Activated naive CD4-positive, alpha-beta T cell treated with anti-CD3 and anti-CD28 coated beads, Interleukin-2, amount 50 U/mL, for 72 hours (primary cell): ENCODE measurements at regions not wholly inside any gene's neighbourhood (a gene's known extent, or its start where the extent isn't known, plus 50 kb on each side); places are given as distances from the start of the nearest gene placed in this dataset.

Experiments
- ATAC-seq, 2 donors: fragments of 150-1000 bp; cut with Tn5 transposase; 2 replicates each; pipeline ENCODE4 v1.10.0; 2021; ENCODE audit warnings: mild to moderate bottlenecking in 2 of 2, moderate library complexity in 2 of 2
- DNase-seq, 2 donors: peaks; one replicate each; pipeline ENCODE4 v3.0.0; 2021 to 2022; ENCODE audit warnings: low spot score in 2 of 2
- H3K27ac Mint-ChIP-seq, 2 donors: one replicate each; pipeline ENCODE4 v1.8.0; 2022; ENCODE audit warnings: mild to moderate bottlenecking in 2 of 2, mixed read lengths in 2 of 2
- H3K36me3 Mint-ChIP-seq, 2 donors: one replicate each; pipeline ENCODE4 v1.8.0; 2022; ENCODE audit warnings: mixed read lengths in 2 of 2
- H3K9me3 Mint-ChIP-seq, 2 donors: one replicate each; pipeline ENCODE4 v1.8.0; 2022; ENCODE audit warnings: mixed read lengths in 2 of 2

DNA sequence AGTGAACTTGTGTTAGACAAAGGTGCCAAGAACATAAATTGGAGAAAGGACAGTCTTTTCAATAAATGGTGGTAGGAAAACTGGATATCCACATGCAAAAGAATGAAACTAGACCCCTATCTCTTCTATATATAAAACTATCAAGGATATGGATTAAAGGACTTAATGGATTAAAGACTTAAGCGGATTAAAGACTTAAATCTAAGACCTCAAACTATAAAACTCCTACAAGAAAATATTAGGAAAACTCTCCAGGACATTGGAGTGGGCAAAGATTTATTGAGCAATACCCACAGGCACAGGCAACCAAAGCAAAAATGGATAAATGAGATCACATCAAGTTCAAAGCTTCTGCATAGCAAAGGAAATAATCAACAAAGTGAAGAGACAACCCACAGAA is 242.9 kb upstream of the MEOX2 start:
- ATAC-seq = no peak
- H3K9me3 Mint-ChIP-seq = peaks cover 6 to 9% of the 10 kb centered on the region in 2 donors
- peaks cover 0 to 4% of the 10 kb centered on the region in 2 donors for H3K36me3 Mint-ChIP-seq

GRCh38 chr7:15925608-15926007 is 239.1 kb upstream of the MEOX2 start:
- no peak for DNase-seq
- Mint-ChIP-seq H3K36me3 (peaks cover 0 to 4% of the 10 kb centered on the region in 2 donors), H3K9me3 (peaks cover 10 to 13% of the 10 kb centered on the region in 2 donors), H3K27ac (no peak overlapping the region)
- ATAC-seq = peak in 1 of 2 donors; percentile 51

More for the DNA sequence above, 242.9 kb upstream of the MEOX2 start:
- DNase-seq = no peak
- H3K27ac Mint-ChIP-seq = no peak overlapping the region

- Mint-ChIP-seq H3K36me3 (peaks cover 0 to 4% of the 10 kb centered on the region in 2 donors), H3K9me3 (peaks cover 10 to 13% of the 10 kb centered on the region in 2 donors), H3K27ac (no peak overlapping the region)
- no peak for DNase-seq
- ATAC-seq = no peak
These were observed 238.4 kb upstream of the MEOX2 start for GRCh38 chr7:15924910-15925309.

- Mint-ChIP-seq H3K9me3 (peaks cover 15 to 20% of the 10 kb centered on the region in 2 donors), H3K36me3 (peaks cover 0 to 4% of the 10 kb centered on the region in 2 donors), H3K27ac (no peak overlapping the region)
- ATAC-seq = no peak
- no peak for DNase-seq
These were observed 235.5 kb upstream of the MEOX2 start for GRCh38 chr7:15922002-15922401.

GRCh38 chr7:15921576-15921975 is 235.1 kb upstream of the MEOX2 start:
- ATAC-seq (no peak), DNase-seq (no peak)
- Mint-ChIP-seq H3K36me3 (peaks cover 0 to 4% of the 10 kb centered on the region in 2 donors), H3K9me3 (peaks cover 15 to 20% of the 10 kb centered on the region in 2 donors), H3K27ac (no peak overlapping the region)

DNA sequence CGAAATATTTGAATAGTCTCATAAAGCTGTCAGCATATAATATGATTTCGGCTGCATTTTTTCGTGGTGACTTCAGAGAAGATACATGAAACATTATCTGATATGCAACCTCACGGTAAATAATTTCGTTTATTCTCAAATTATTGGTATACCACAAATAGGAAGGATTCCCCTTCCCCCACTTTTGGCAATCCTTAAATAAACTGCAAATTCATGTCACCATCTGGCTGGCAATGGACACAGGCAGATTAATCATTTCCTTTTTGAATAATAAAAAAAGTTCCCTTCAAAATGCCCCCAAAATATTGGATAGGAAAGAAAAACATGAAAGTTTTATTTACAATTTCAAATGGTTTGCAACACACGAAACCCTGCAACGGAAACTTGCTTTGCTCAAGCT is 234.5 kb upstream of the MEOX2 start:
- ATAC-seq = no peak
- no peak overlapping the region for H3K27ac Mint-ChIP-seq
- DNase-seq = no peak
- peaks cover 15 to 20% of the 10 kb centered on the region in 2 donors for H3K9me3 Mint-ChIP-seq
- H3K36me3 Mint-ChIP-seq = peaks cover 0 to 4% of the 10 kb centered on the region in 2 donors

DNA sequence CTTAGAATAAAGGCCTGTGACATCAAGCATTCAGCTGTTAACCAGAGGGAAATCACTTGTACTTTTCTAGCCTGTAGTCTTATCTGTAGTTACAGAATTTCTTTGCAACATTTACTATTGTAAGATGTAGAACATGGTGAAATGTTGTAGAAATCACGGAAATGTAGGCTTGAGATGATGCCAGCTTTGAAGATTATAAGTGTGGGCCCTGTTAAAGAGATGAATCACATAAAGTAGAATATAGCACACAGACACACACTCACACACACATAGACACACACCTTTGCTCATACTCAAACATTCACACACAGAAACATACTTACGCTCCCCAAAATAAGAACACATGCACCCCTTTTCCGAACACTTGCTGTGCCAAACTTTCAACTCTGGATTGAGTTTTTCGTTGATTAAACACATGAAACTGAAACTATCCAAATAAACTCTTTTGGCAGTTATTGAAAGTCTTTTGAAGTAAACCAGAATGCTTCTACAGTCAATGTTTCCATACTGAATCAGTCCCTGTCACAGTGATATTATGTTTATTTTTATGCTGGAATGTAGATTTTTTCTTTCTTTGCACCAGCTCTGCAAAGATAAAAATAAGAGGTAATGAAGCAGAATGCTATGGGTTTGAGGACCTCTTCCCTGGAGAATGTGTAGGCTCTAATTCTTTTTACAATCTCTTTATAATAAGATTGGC is 230.3 kb upstream of the MEOX2 start:
- Mint-ChIP-seq H3K27ac (no peak overlapping the region), H3K9me3 (peaks cover 11 to 14% of the 10 kb centered on the region in 2 donors), H3K36me3 (no peaks in the 10 kb centered on the region)
- no peak for ATAC-seq
- no peak for DNase-seq

- H3K36me3 Mint-ChIP-seq = no peaks in the 10 kb centered on the region
- no peak for ATAC-seq
- H3K9me3 Mint-ChIP-seq = peaks cover 11% of the 10 kb centered on the region in 2 donors
- H3K27ac Mint-ChIP-seq = no peak overlapping the region
- no peak for DNase-seq
These were observed 229.3 kb upstream of the MEOX2 start for GRCh38 chr7:15915686-15916293.

DNA sequence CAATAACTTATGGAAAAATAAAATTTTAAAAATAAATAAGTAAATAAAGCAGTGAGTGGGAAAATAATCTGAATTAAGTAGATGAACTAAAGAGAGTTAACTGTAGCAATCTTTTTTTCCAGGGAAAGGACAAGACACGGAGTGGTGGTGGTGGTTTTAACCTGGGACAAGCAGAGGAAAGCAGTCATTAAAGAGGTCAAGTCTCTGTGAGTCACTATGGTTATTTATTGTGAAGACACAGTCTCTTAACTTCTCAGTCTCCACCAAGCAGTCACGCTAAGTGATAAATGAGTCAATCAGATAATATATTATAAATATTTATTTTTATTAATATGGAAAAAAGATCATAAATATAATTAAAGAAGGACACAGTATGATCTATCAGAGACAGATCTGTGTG is 228.1 kb upstream of the MEOX2 start:
- ATAC-seq = no peak
- H3K36me3 Mint-ChIP-seq = no peaks in the 10 kb centered on the region
- H3K9me3 Mint-ChIP-seq = peaks cover 11% of the 10 kb centered on the region in 2 donors
- no peak overlapping the region for H3K27ac Mint-ChIP-seq
- no peak for DNase-seq

DNA sequence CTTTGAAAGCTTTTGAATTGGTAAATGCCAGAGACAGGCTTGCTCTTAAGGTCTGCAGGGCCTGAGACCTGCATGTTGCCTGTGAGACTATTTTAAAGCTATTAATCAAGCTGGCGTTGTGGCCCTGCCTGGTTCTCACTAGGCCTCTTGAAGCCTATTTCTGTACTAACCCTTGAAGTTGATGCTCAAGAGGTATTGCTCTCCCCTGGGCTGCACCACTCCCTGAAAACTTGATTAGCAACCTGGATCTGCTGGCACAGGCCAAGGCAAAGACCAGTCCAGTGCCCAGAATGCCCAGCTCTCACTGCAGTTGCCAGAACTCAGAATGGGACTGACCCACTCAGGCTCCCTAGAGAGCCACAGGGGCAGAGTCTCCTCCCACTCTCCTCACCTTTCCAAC is 220.0 kb upstream of the MEOX2 start:
- ATAC-seq = no peak
- Mint-ChIP-seq H3K9me3 (peaks cover 4 to 14% of the 10 kb centered on the region in 2 donors), H3K36me3 (peaks cover 0 to 4% of the 10 kb centered on the region in 2 donors), H3K27ac (no peak overlapping the region)
- DNase-seq = no peak

DNA sequence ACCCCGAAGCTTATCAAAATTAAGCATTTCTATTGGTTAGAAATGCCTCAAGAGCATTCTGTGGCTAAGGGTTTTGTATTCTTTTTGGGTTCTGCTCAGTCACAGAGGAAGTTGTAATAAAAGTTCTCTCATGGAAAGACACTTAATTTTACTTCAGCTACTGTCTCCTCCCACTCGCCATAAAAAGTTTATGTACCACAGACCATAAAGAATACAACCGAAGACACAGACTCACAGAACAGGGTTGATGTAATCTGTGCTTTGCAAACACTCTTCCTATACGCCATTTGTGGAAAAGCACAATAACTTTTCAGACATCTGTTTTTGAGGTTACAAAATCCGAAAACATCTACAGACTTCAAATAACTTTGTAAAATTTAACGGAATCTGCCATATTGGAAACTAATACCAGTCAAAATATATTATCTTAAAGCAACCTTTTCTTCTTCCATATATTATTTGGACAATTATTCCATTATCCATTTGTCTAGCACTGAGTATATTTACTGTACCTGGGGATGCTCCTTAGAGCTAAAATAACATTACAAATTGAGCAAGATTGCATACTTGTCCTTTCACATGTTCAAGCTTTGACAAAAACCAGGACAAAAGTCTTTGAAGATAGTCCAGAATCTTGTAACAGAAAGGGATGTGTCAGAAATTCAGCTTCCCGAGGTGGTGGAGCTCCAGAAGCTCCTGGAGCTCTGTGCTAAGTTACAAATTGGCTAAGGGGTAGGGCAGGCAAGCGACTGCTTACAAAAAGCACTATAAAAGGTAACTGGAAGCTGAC is 219.0 kb upstream of the MEOX2 start:
- H3K9me3 Mint-ChIP-seq = peaks cover 4 to 14% of the 10 kb centered on the region in 2 donors
- DNase-seq = no peak
- no peak for ATAC-seq
- no peak overlapping the region for H3K27ac Mint-ChIP-seq
- peaks cover 0 to 4% of the 10 kb centered on the region in 2 donors for H3K36me3 Mint-ChIP-seq

DNA sequence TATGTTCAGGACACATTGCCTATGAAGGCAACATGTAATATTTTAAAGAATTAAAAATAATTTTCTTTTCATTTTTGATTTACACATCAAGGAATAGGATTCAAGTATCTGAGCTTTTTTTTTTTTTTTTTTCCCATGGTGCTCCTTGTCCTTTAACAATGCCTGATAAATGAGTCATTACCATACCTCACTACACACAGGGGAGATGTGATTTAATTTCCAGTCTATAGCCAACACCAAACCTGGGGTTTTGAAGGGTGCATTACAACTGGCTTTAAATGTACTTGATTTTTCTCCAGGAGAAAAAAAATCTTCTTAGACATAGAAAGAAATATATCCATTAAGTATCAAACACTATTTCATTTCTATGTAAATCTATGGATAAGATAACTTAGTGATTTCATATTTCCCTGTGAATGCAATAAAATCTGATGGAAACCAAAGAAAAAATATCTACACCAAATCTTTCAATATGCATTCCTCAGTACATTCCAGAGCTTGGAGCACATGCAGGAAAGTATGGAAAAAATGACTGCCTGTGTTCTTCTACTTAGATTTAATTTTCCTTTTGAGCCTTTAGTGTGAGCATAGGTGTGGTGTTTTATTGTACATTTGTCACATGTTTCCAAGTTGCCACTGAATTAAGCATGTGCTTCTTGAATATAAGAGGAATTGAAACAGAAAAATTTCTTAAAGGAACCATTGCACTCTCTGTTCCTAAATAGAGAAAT is 204.8 kb upstream of the MEOX2 start:
- Mint-ChIP-seq H3K27ac (no peak overlapping the region), H3K36me3 (no peaks in the 10 kb centered on the region), H3K9me3 (peaks cover 12% of the 10 kb centered on the region in 2 donors)
- no peak for DNase-seq
- ATAC-seq = no peak

- H3K9me3 Mint-ChIP-seq = peaks cover 2 to 7% of the 10 kb centered on the region in 2 donors
- DNase-seq = no peak
- H3K27ac Mint-ChIP-seq = no peak overlapping the region
- H3K36me3 Mint-ChIP-seq = no peaks in the 10 kb centered on the region
- ATAC-seq = no peak
These were observed 203.0 kb upstream of the MEOX2 start for GRCh38 chr7:15889507-15889906.

DNA sequence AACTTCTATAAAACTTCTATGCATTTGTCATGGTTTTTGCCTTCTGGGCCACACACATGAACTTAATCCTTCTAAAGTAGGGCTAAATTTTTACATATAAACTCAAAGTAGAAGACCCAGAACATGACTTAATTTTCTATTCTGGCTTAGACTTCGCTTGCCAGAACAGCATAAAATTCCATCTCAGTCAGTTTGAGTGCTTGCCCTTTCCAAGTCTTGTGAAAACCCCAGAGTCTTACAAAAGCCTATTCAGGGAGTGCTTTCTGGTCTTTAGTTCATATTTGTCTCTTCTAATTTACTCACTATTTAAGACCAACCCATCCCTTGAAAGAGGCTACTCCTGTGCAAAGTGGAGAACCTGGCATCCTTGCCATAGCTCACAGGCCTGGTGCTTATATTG is 201.6 kb upstream of the MEOX2 start:
- no peak for ATAC-seq
- DNase-seq = no peak
- no peaks in the 10 kb centered on the region for H3K36me3 Mint-ChIP-seq
- peaks cover 0 to 4% of the 10 kb centered on the region in 2 donors for H3K9me3 Mint-ChIP-seq
- no peak overlapping the region for H3K27ac Mint-ChIP-seq

DNA sequence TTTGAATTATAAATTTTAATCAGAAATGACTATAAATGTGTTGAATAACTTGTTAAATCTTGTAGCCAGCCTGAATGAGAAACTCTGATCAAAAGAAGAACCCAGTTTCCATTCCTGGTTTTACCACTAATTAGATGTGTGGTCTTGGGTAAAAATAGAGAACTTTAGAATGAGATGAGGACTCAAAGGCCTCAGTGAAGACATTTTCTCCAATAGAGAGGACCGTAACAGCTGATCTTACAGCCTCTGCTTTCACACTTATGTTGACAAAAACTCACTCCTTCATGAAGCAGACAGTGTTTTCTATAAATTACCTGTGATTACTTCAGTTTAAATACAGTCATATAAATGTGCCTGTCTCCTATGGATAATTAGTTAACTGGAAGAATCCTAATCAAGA is 200.1 kb upstream of the MEOX2 start:
- Mint-ChIP-seq H3K36me3 (no peaks in the 10 kb centered on the region), H3K27ac (no peak overlapping the region), H3K9me3 (peaks cover 0 to 9% of the 10 kb centered on the region in 2 donors)
- DNase-seq (no peak), ATAC-seq (no peak)

GRCh38 chr7:15885678-15886077 is 199.2 kb upstream of the MEOX2 start:
- H3K36me3 Mint-ChIP-seq = no peaks in the 10 kb centered on the region
- H3K9me3 Mint-ChIP-seq = peaks cover 0 to 9% of the 10 kb centered on the region in 2 donors
- DNase-seq = no peak
- ATAC-seq = no peak
- no peak overlapping the region for H3K27ac Mint-ChIP-seq

GRCh38 chr7:15874774-15875173 is 188.3 kb upstream of the MEOX2 start:
- Mint-ChIP-seq H3K27ac (peak overlapping the region in 1 of 2 donors; percentile 81), H3K9me3 (peaks cover 4 to 13% of the 10 kb centered on the region in 2 donors), H3K36me3 (no peaks in the 10 kb centered on the region)
- DNase-seq (no peak), ATAC-seq (no peak)
